Fibroblast of skin of scalp (primary cell): ENCODE measurements at regions not wholly inside any gene's neighbourhood (a gene's known extent, or its start where the extent isn't known, plus 50 kb on each side); places are given as distances from the start of the nearest gene placed in this dataset.

Experiments
- DNase-seq: peaks from one replicate; pipeline ENCODE4 v3.0.0-alpha.2; 2013

- DNase-seq = no peak
Observed at GRCh38 chr5:44868541-44868940, 59.8 kb downstream of the MRPS30 start.

GRCh38 chr5:44869928-44870327, 61.2 kb downstream of the MRPS30 start:
- DNase-seq = no peak

- no peak for DNase-seq
Observed at GRCh38 chr5:44870430-44870829, 61.7 kb downstream of the MRPS30 start.

GRCh38 chr5:44871401-44871800, 62.7 kb downstream of the MRPS30 start:
- DNase-seq = no peak

GRCh38 chr5:44875661-44876605, 67.2 kb downstream of the MRPS30 start:
- peak; percentile 2 for DNase-seq

- no peak for DNase-seq
Observed at GRCh38 chr5:44881266-44881665, 72.5 kb downstream of the MRPS30 start.

GRCh38 chr5:44884036-44884435, 75.3 kb downstream of the MRPS30 start:
- no peak for DNase-seq

- DNase-seq = peak; percentile 3
Observed at GRCh38 chr5:44885903-44886302, 77.2 kb downstream of the MRPS30 start.

GRCh38 chr5:44887722-44888121, 79.0 kb downstream of the MRPS30 start:
- DNase-seq = no peak

GRCh38 chr5:44888435-44888834, 79.7 kb downstream of the MRPS30 start:
- DNase-seq = no peak

GRCh38 chr5:44891116-44891515, 82.4 kb downstream of the MRPS30 start:
- DNase-seq = no peak

GRCh38 chr5:44900273-44900954, 91.7 kb downstream of the MRPS30 start:
- no peak for DNase-seq

- DNase-seq = no peak
Observed at GRCh38 chr5:44907396-44907795, 98.6 kb downstream of the MRPS30 start.

- DNase-seq = no peak
Observed at GRCh38 chr5:44909004-44909403, 100.3 kb downstream of the MRPS30 start.

GRCh38 chr5:44911501-44911900, 102.8 kb downstream of the MRPS30 start:
- no peak for DNase-seq

- no peak for DNase-seq
Observed at GRCh38 chr5:44914221-44914620, 105.5 kb downstream of the MRPS30 start.

GRCh38 chr5:44919560-44919959, 110.8 kb downstream of the MRPS30 start:
- DNase-seq = no peak

- no peak for DNase-seq
Observed at GRCh38 chr5:44927115-44927733, 118.5 kb downstream of the MRPS30 start.

- no peak for DNase-seq
Observed at GRCh38 chr5:44932922-44933585, 124.3 kb downstream of the MRPS30 start.

GRCh38 chr5:44933686-44934085, 124.9 kb downstream of the MRPS30 start:
- no peak for DNase-seq

- DNase-seq = peak; percentile 59
Observed at GRCh38 chr5:44935262-44935661, 126.5 kb downstream of the MRPS30 start.

GRCh38 chr5:44935871-44936270, 127.1 kb downstream of the MRPS30 start:
- DNase-seq = no peak

- peak; percentile 29 for DNase-seq
Observed at GRCh38 chr5:44942524-44943001, 133.8 kb downstream of the MRPS30 start.
